Caco-2 (cell line): ENCODE measurements at regions not wholly inside any gene's neighbourhood (a gene's known extent, or its start where the extent isn't known, plus 50 kb on each side); places are given as distances from the start of the nearest gene placed in this dataset.

Source experiments
- BruUV-seq: library from RNA; stranded (reverse); fragments of 400-500 nt; replicated peaks from 2 replicates; lab custom pipeline; 2021; lab: Mats Ljungman, UMichigan
- CTCF ChIA-PET: fragments of 300-600 bp; sonication (Branson Sonifier 250); formaldehyde crosslinking; loops from one replicate; lab custom pipeline; 2022; ENCODE audit warnings: antibody characterized with exemption; lab: Charles Lee
- POLR2A ChIA-PET: fragments of 300-600 bp; sonication (Branson Sonifier 250); formaldehyde crosslinking; loops from one replicate; lab custom pipeline; 2022; ENCODE audit warnings: antibody characterized with exemption; lab: Charles Lee
- DNase-seq, 2 experiments: peaks; one replicate each; pipeline versions ENCODE4 v3.0.0 to v3.0.0-alpha.2; 2020 to 2022
- H3K27me3 ChIP-seq: replicated peaks from 2 replicates; pipeline ENCODE4 v1.6.0; 2011; ENCODE audit warnings: low read length; ENCODE audit not compliant: control insufficient read depth, insufficient read depth
- H3K36me3 ChIP-seq: 2 replicates; pipeline ENCODE4 v1.5.1; 2011; ENCODE audit warnings: low read length; ENCODE audit not compliant: control insufficient read depth, insufficient read depth
- H3K4me1 ChIP-seq: fragments of 250-450 bp; sonication (Bioruptor Pico); 2 replicates; pipeline ENCODE4 v1.5.1; 2020; ENCODE audit warnings: mild to moderate bottlenecking
- H3K4me3 ChIP-seq: 2 replicates; pipeline ENCODE4 v1.5.1; 2011; ENCODE audit warnings: low read depth, mild to moderate bottlenecking, control low read depth, low read length
- H3K9me3 ChIP-seq: fragments of 250-450 bp; sonication (Bioruptor Pico); 2 replicates; pipeline ENCODE4 v1.5.1; 2020; ENCODE audit warnings: mild to moderate bottlenecking, moderate library complexity
- H3K27ac Mint-ChIP-seq: one replicate; pipeline ENCODE4 v1.8.0; 2022; ENCODE audit warnings: mixed read lengths; ENCODE audit not compliant: unreplicated experiment
- H3K27me3 Mint-ChIP-seq: one replicate; pipeline ENCODE4 v1.8.0; 2022; ENCODE audit warnings: mixed read lengths; ENCODE audit not compliant: insufficient read depth, unreplicated experiment
- H3K36me3 Mint-ChIP-seq: one replicate; pipeline ENCODE4 v1.8.0; 2022; ENCODE audit warnings: mild to moderate bottlenecking, mixed read lengths; ENCODE audit not compliant: insufficient read depth, unreplicated experiment
- H3K4me1 Mint-ChIP-seq: one replicate; pipeline ENCODE4 v1.8.0; 2022; ENCODE audit warnings: low read depth, mixed read lengths; ENCODE audit not compliant: unreplicated experiment
- H3K4me3 Mint-ChIP-seq: one replicate; pipeline ENCODE4 v1.8.0; 2022; ENCODE audit warnings: mild to moderate bottlenecking, moderate library complexity, mixed read lengths; ENCODE audit not compliant: unreplicated experiment
- H3K9me3 Mint-ChIP-seq: one replicate; pipeline ENCODE4 v1.8.0; 2022; ENCODE audit warnings: mixed read lengths; ENCODE audit not compliant: unreplicated experiment
- intact Hi-C: fragments of 100-400 bp; cut with micrococcal nuclease; formaldehyde crosslinking; loops from one replicate; pipeline ENCODE4 v1.10.0; 2022; ENCODE audit not compliant: unreplicated experiment
- TF ChIP-seq, protein P1 (sequence below), 2 experiments: fragments of 200-600 bp in 1 of 2; IDR thresholded peaks; 1 replicate in 1 of 2; 2 replicates in 1 of 2; pipeline versions ENCODE4 v1.5.1 to v1.8.0; 2011 to 2022; ENCODE audit warnings: antibody characterized with exemption in 1 of 2, control low read depth in 1 of 2, inconsistent platforms in 1 of 2, low read depth in 1 of 2, low read length in 1 of 2, mild to moderate bottlenecking in 1 of 2, moderate library complexity in 1 of 2; ENCODE audit not compliant: insufficient read depth in 1 of 2, severe bottlenecking in 1 of 2, unreplicated experiment in 1 of 2

DNA sequence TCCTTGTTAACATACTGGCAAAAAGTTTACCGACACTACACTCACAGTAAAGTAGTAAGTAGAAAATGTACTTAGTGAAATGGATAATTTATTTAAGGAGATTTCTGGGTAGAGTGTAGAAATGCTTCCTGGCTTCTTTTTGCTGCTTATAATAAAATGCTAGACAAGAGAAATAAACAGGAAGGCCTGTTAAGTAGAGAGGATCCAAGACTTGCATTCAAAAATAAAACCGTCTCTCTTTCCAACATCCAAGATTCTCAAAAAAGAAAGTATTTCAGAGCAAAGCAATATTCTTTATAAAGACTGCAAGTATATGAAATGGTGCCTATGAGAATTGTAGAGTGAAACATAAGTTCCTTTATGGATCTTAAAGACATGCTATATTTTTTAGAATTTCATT lies 77.0 kb upstream of the CNTN6 start:
- ChIA-PET CTCF (no interaction called here), POLR2A (no interaction called here)
- Histone ChIP-seq H3K4me1 (no peaks in the 10 kb centered on the region), H3K27me3 (no peaks in the 10 kb centered on the region), H3K9me3 (no peaks in the 10 kb centered on the region), H3K4me3 (no peak overlapping the region), H3K36me3 (no peaks in the 10 kb centered on the region)
- TF ChIP-seq, protein P1, sequence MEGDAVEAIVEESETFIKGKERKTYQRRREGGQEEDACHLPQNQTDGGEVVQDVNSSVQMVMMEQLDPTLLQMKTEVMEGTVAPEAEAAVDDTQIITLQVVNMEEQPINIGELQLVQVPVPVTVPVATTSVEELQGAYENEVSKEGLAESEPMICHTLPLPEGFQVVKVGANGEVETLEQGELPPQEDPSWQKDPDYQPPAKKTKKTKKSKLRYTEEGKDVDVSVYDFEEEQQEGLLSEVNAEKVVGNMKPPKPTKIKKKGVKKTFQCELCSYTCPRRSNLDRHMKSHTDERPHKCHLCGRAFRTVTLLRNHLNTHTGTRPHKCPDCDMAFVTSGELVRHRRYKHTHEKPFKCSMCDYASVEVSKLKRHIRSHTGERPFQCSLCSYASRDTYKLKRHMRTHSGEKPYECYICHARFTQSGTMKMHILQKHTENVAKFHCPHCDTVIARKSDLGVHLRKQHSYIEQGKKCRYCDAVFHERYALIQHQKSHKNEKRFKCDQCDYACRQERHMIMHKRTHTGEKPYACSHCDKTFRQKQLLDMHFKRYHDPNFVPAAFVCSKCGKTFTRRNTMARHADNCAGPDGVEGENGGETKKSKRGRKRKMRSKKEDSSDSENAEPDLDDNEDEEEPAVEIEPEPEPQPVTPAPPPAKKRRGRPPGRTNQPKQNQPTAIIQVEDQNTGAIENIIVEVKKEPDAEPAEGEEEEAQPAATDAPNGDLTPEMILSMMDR (IDR thresholded peaks at IDR 0.05; ENCODE audit: insufficient read depth in 1 of 2, low read depth in 1 of 2, low read length in 1 of 2, severe bottlenecking in 1 of 2, unreplicated experiment in 1 of 2) = no peak
- H3K9me3 Mint-ChIP-seq = no peaks in the 10 kb centered on the region
- no peak overlapping the region for H3K27ac Mint-ChIP-seq
- intact Hi-C loops = no loop called here
- no peaks in the 10 kb centered on the region for H3K27me3 Mint-ChIP-seq
- H3K4me3 Mint-ChIP-seq = no peak overlapping the region
- DNase-seq = no peak
- BruUV-seq = no TSS peak
- H3K4me1 Mint-ChIP-seq = no peaks in the 10 kb centered on the region
- H3K36me3 Mint-ChIP-seq = no peaks in the 10 kb centered on the region

DNA sequence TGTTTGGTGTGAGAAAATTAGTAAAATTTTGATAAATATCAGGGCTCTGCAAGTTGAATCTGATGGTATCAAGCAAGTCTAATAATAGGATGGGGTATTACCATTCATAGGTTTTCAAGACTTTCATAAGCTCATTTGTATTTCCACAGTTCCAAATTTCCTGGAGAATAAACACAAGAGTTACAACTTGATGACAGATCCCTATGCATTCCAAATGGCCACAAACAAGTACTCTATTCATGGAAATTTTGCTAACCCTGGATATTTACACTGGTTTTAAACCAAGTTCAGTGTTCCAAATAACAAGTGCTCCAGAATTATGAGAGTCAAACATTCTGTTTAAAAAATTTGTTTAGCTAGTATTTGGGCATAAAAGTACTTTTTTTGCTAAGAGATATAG lies 75.0 kb upstream of the CNTN6 start:
- Mint-ChIP-seq H3K4me1 (no peaks in the 10 kb centered on the region), H3K27ac (no peak overlapping the region), H3K4me3 (no peak overlapping the region), H3K9me3 (no peaks in the 10 kb centered on the region), H3K36me3 (no peaks in the 10 kb centered on the region), H3K27me3 (no peaks in the 10 kb centered on the region)
- DNase-seq = no peak
- ChIA-PET CTCF (no interaction called here), POLR2A (no interaction called here)
- Histone ChIP-seq H3K4me3 (no peak overlapping the region), H3K4me1 (no peaks in the 10 kb centered on the region), H3K27me3 (no peaks in the 10 kb centered on the region), H3K36me3 (no peaks in the 10 kb centered on the region), H3K9me3 (no peaks in the 10 kb centered on the region)
- intact Hi-C loops = no loop called here
- TF ChIP-seq, protein P1 (IDR thresholded peaks at IDR 0.05; ENCODE audit: insufficient read depth in 1 of 2, low read depth in 1 of 2, low read length in 1 of 2, severe bottlenecking in 1 of 2, unreplicated experiment in 1 of 2) = no peak
- BruUV-seq = no TSS peak

DNA sequence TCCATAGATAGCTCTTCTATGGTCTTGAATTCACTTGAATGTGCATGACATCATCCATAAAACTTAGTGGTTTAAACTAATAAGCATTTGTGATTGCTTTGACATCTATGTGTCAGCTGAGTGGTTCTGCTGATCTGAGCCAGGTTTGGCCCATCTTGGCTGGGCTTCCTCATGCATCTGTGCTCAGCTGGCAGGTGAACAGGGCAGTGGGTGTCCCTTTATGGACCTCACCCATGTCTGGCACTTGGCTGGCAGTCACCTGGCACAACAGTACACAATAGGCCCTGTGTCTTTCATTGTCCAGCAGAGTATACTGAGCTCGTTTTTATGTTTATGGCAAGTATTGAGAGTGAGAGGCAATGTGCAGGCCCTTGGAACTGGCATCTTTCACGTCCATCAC lies 73.7 kb upstream of the CNTN6 start:
- DNase-seq = no peak
- no peaks in the 10 kb centered on the region for H3K9me3 ChIP-seq
- no peaks in the 10 kb centered on the region for H3K27me3 ChIP-seq
- intact Hi-C loops = no loop called here
- Mint-ChIP-seq H3K4me1 (no peaks in the 10 kb centered on the region), H3K4me3 (no peak overlapping the region), H3K36me3 (no peaks in the 10 kb centered on the region), H3K27me3 (no peaks in the 10 kb centered on the region), H3K27ac (no peak overlapping the region), H3K9me3 (no peaks in the 10 kb centered on the region)
- no peaks in the 10 kb centered on the region for H3K4me1 ChIP-seq
- ChIA-PET CTCF (no interaction called here), POLR2A (no interaction called here)
- TF ChIP-seq, protein P1 (IDR thresholded peaks at IDR 0.05; ENCODE audit: insufficient read depth in 1 of 2, low read depth in 1 of 2, low read length in 1 of 2, severe bottlenecking in 1 of 2, unreplicated experiment in 1 of 2) = no peak
- no peak overlapping the region for H3K4me3 ChIP-seq
- BruUV-seq = no TSS peak
- H3K36me3 ChIP-seq = no peaks in the 10 kb centered on the region
